ENCODE measurements at regions not wholly inside any gene's neighbourhood (a gene's known extent, or its start where the extent isn't known, plus 50 kb on each side); places are given as distances from the start of the nearest gene placed in this dataset.

DNA sequence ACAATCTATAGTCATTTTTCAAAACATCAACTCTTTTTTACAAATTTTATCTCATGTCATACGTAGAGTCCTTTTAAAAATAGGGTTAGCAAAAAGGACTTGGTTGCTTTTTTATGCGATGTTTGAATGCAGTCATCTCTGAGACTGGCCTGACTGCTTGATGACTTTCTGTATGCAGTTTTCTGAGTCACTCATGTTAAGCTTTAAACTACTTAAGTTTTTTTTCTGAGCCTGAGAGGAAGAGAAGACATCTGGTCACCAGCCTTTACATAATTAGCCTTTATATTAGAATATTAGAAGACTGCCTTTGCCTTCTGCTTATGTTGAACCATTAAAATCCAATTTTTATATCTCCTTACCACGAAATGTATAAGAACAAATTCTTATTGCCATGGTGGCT is 834.4 kb upstream of the MBL2 start:
- TF ChIP-seq CTCF (IDR thresholded peaks at IDR 0.05) (no peak), ZFX (IDR thresholded peaks at IDR 0.05; ENCODE audit: borderline replicate concordance) (no peak)

All from 22Rv1 (cell line).